ENCODE measurements at regions not wholly inside any gene's neighbourhood (a gene's known extent, or its start where the extent isn't known, plus 50 kb on each side); places are given as distances from the start of the nearest gene placed in this dataset.
"Not testable (repeated sequence)": the region's sequence is repeated elsewhere in the genome, so short reads cannot be mapped to it uniquely, and the experiment has no call there.

DNA sequence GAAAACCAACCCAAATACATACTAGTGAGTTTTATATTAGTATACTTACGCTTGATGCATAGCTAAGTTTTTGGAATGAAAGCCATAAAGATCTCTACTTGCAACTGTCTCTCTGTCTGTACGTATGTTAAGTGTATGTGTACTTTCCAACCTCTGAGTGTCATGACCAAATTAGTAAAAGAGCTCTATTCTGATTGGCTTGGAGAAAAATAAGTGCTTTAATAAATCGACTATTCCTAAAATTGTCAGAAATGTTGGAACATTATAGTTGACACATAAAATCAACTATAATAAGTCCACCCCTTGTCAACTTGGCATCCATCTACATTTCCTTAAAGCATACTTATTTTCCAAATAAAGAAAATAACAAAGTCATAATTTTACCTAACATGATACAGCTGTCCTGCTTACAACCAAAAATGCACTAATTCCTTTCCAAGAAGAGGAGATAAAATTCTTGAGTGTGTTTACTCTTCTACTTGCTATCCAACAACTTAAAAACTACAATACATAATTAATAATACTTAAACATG is 507.4 kb upstream of the ATP2B1 start:
- no peaks in the 10 kb centered on the region for H3K79me2 ChIP-seq (ENCODE audit: control insufficient read depth, insufficient read depth, low read length)
- H4K5ac ChIP-seq (ENCODE audit: low read length): no peak overlapping the region
- H3K23ac ChIP-seq (ENCODE audit: low read length): no peak overlapping the region
- H3K9ac ChIP-seq (ENCODE audit: low read length): no peak overlapping the region
- no CpG with 5 or more reads among the region's 3 CpGs for WGBS (ENCODE audit: extremely low coverage, insufficient coverage, low lambda C conversion rate)
- no peak overlapping the region for H4K8ac ChIP-seq (ENCODE audit: low read depth, low read length)
- no peak overlapping the region for H3K4ac ChIP-seq (ENCODE audit: low read depth, low read length)
- H3K4me3 ChIP-seq (ENCODE audit: low read length): no peak overlapping the region
- H3K56ac ChIP-seq (ENCODE audit: low read length): no peak overlapping the region
- H2BK5ac ChIP-seq (ENCODE audit: low read length): no peak overlapping the region
- H3K4me2 ChIP-seq (ENCODE audit: low read length): no peak overlapping the region
- no peak overlapping the region for H2BK120ac ChIP-seq (ENCODE audit: low read depth, low read length)
- no peak overlapping the region for H3K27ac ChIP-seq (ENCODE audit: low read depth, low read length)
- no peak overlapping the region for H2AK5ac ChIP-seq (ENCODE audit: low read length)
- no peaks in the 10 kb centered on the region for H3K4me1 ChIP-seq (ENCODE audit: control insufficient read depth, low read depth, low read length)
- H3K18ac ChIP-seq (ENCODE audit: low read length): no peak overlapping the region
- H3K79me1 ChIP-seq (ENCODE audit: low read length): no peaks in the 10 kb centered on the region
- no peak for DNase-seq
- H3K27me3 ChIP-seq (ENCODE audit: insufficient read depth, low read length, poor library complexity): no peaks in the 10 kb centered on the region
- no peaks in the 10 kb centered on the region for H3K36me3 ChIP-seq (ENCODE audit: control insufficient read depth, insufficient read depth, low read length)
- no peak overlapping the region for H2BK15ac ChIP-seq (replicated peaks; ENCODE audit: low read depth)

- no peaks in the 10 kb centered on the region for H3K79me1 ChIP-seq (ENCODE audit: low read length)
- H3K4ac ChIP-seq (ENCODE audit: low read depth, low read length): no peak overlapping the region
- H3K27ac ChIP-seq (ENCODE audit: low read depth, low read length): no peak overlapping the region
- no peaks in the 10 kb centered on the region for H3K36me3 ChIP-seq (ENCODE audit: control insufficient read depth, insufficient read depth, low read length)
- no peak overlapping the region for H2BK5ac ChIP-seq (ENCODE audit: low read length)
- H2AK5ac ChIP-seq (ENCODE audit: low read length): no peak overlapping the region
- H3K9ac ChIP-seq (ENCODE audit: low read length): no peak overlapping the region
- H2BK15ac ChIP-seq (replicated peaks; ENCODE audit: low read depth): no peak overlapping the region
- no peak overlapping the region for H3K23ac ChIP-seq (ENCODE audit: low read length)
- DNase-seq: no peak
- H4K5ac ChIP-seq (ENCODE audit: low read length): no peak overlapping the region
- H3K4me3 ChIP-seq (ENCODE audit: low read length): no peak overlapping the region
- H2BK120ac ChIP-seq (ENCODE audit: low read depth, low read length): no peak overlapping the region
- H4K8ac ChIP-seq (ENCODE audit: low read depth, low read length): no peak overlapping the region
- WGBS (ENCODE audit: extremely low coverage, insufficient coverage, low lambda C conversion rate): no CpG with 5 or more reads among the region's 1 CpG
- no peaks in the 10 kb centered on the region for H3K79me2 ChIP-seq (ENCODE audit: control insufficient read depth, insufficient read depth, low read length)
- H3K27me3 ChIP-seq (ENCODE audit: insufficient read depth, low read length, poor library complexity): no peaks in the 10 kb centered on the region
- no peaks in the 10 kb centered on the region for H3K4me1 ChIP-seq (ENCODE audit: control insufficient read depth, low read depth, low read length)
- H3K4me2 ChIP-seq (ENCODE audit: low read length): no peak overlapping the region
- no peak overlapping the region for H3K56ac ChIP-seq (ENCODE audit: low read length)
- no peak overlapping the region for H3K18ac ChIP-seq (ENCODE audit: low read length)
Observed at GRCh38 chr12:90211017-90211416, 502.4 kb upstream of the ATP2B1 start.

DNA sequence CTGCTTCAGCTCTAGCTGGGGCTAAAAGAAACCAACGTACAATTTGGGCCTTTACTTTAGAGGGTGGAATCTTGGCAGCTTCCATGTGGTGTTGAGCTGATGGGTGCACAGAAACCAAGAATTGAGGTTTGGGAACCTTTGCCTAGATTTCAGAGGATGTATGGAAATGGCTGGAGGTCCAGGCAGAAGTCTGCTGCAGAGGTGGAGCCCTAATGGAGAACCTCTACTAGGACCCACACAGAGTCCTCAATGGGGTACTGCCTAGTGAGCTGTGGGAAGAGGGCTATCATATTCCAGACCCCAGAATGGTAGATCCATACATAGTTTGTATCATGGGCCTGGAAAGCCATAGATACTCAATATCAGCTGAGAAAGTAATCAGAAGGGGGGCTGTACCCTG is 500.4 kb upstream of the ATP2B1 start:
- no peaks in the 10 kb centered on the region for H3K79me1 ChIP-seq (ENCODE audit: low read length)
- H3K23ac ChIP-seq (ENCODE audit: low read length): no peak overlapping the region
- no peak overlapping the region for H4K5ac ChIP-seq (ENCODE audit: low read length)
- no peaks in the 10 kb centered on the region for H3K4me1 ChIP-seq (ENCODE audit: control insufficient read depth, low read depth, low read length)
- H3K79me2 ChIP-seq (ENCODE audit: control insufficient read depth, insufficient read depth, low read length): no peaks in the 10 kb centered on the region
- no peak overlapping the region for H2AK5ac ChIP-seq (ENCODE audit: low read length)
- no peak overlapping the region for H2BK15ac ChIP-seq (replicated peaks; ENCODE audit: low read depth)
- H2BK120ac ChIP-seq (ENCODE audit: low read depth, low read length): no peak overlapping the region
- no peak overlapping the region for H3K27ac ChIP-seq (ENCODE audit: low read depth, low read length)
- no peak overlapping the region for H2BK5ac ChIP-seq (ENCODE audit: low read length)
- no peak overlapping the region for H4K8ac ChIP-seq (ENCODE audit: low read depth, low read length)
- no peak overlapping the region for H3K56ac ChIP-seq (ENCODE audit: low read length)
- no peak overlapping the region for H3K4ac ChIP-seq (ENCODE audit: low read depth, low read length)
- WGBS (ENCODE audit: extremely low coverage, insufficient coverage, low lambda C conversion rate): no CpG with 5 or more reads among the region's 1 CpG
- H3K9ac ChIP-seq (ENCODE audit: low read length): no peak overlapping the region
- no peak overlapping the region for H3K18ac ChIP-seq (ENCODE audit: low read length)
- H3K27me3 ChIP-seq (ENCODE audit: insufficient read depth, low read length, poor library complexity): no peaks in the 10 kb centered on the region
- H3K4me2 ChIP-seq (ENCODE audit: low read length): no peak overlapping the region
- no peak for DNase-seq
- no peak overlapping the region for H3K4me3 ChIP-seq (ENCODE audit: low read length)
- H3K36me3 ChIP-seq (ENCODE audit: control insufficient read depth, insufficient read depth, low read length): no peaks in the 10 kb centered on the region

- H3K23ac ChIP-seq (ENCODE audit: low read length); H2AK5ac ChIP-seq (ENCODE audit: low read length); H3K79me2 ChIP-seq (ENCODE audit: control insufficient read depth, insufficient read depth, low read length); H3K36me3 ChIP-seq (ENCODE audit: control insufficient read depth, insufficient read depth, low read length); H2BK5ac ChIP-seq (ENCODE audit: low read length); DNase-seq; H2BK120ac ChIP-seq (ENCODE audit: low read depth, low read length); H3K27ac ChIP-seq (ENCODE audit: low read depth, low read length); H3K4me3 ChIP-seq (ENCODE audit: low read length); H3K56ac ChIP-seq (ENCODE audit: low read length); H4K5ac ChIP-seq (ENCODE audit: low read length); H3K9ac ChIP-seq (ENCODE audit: low read length); H3K4me2 ChIP-seq (ENCODE audit: low read length); H3K18ac ChIP-seq (ENCODE audit: low read length); H4K8ac ChIP-seq (ENCODE audit: low read depth, low read length); H3K79me1 ChIP-seq (ENCODE audit: low read length); H3K4me1 ChIP-seq (ENCODE audit: control insufficient read depth, low read depth, low read length); H2BK15ac ChIP-seq (replicated peaks; ENCODE audit: low read depth); H3K27me3 ChIP-seq (ENCODE audit: insufficient read depth, low read length, poor library complexity); H3K4ac ChIP-seq (ENCODE audit: low read depth, low read length): not testable (repeated sequence)
Observed at GRCh38 chr12:90208379-90208778, 499.7 kb upstream of the ATP2B1 start.

DNA sequence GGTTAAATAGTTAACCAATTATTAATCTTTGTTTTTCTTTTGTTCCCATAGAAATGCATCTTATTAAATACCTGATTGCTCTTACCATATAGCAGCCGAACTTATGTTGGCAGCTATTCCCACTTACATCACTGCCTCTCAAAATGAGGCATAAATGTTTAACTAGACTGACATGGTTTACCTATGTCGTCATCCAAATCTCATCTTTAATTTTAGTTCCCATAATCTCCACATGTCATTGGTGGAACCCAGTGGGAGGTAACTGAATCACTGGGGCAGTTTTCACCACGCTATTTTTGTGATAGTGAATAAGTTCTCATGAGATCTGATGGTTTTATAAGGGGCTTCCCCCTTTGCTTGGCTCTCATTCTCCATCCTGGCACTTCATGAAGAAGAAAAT is 499.2 kb upstream of the ATP2B1 start:
- H3K18ac ChIP-seq (ENCODE audit: low read length): no peak overlapping the region
- no peak overlapping the region for H3K27ac ChIP-seq (ENCODE audit: low read depth, low read length)
- H3K23ac ChIP-seq (ENCODE audit: low read length): no peak overlapping the region
- no peak for DNase-seq
- H2BK120ac ChIP-seq (ENCODE audit: low read depth, low read length): no peak overlapping the region
- H4K5ac ChIP-seq (ENCODE audit: low read length): no peak overlapping the region
- no peak overlapping the region for H3K4me3 ChIP-seq (ENCODE audit: low read length)
- H3K4ac ChIP-seq (ENCODE audit: low read depth, low read length): no peak overlapping the region
- H2BK15ac ChIP-seq (replicated peaks; ENCODE audit: low read depth): no peak overlapping the region
- WGBS (ENCODE audit: extremely low coverage, insufficient coverage, low lambda C conversion rate): no CpG with 5 or more reads among the region's 3 CpGs
- no peaks in the 10 kb centered on the region for H3K79me1 ChIP-seq (ENCODE audit: low read length)
- no peak overlapping the region for H3K9ac ChIP-seq (ENCODE audit: low read length)
- no peaks in the 10 kb centered on the region for H3K27me3 ChIP-seq (ENCODE audit: insufficient read depth, low read length, poor library complexity)
- no peak overlapping the region for H3K56ac ChIP-seq (ENCODE audit: low read length)
- no peak overlapping the region for H3K4me2 ChIP-seq (ENCODE audit: low read length)
- no peaks in the 10 kb centered on the region for H3K79me2 ChIP-seq (ENCODE audit: control insufficient read depth, insufficient read depth, low read length)
- no peak overlapping the region for H2BK5ac ChIP-seq (ENCODE audit: low read length)
- H2AK5ac ChIP-seq (ENCODE audit: low read length): no peak overlapping the region
- H3K36me3 ChIP-seq (ENCODE audit: control insufficient read depth, insufficient read depth, low read length): no peaks in the 10 kb centered on the region
- H4K8ac ChIP-seq (ENCODE audit: low read depth, low read length): no peak overlapping the region
- no peaks in the 10 kb centered on the region for H3K4me1 ChIP-seq (ENCODE audit: control insufficient read depth, low read depth, low read length)

DNA sequence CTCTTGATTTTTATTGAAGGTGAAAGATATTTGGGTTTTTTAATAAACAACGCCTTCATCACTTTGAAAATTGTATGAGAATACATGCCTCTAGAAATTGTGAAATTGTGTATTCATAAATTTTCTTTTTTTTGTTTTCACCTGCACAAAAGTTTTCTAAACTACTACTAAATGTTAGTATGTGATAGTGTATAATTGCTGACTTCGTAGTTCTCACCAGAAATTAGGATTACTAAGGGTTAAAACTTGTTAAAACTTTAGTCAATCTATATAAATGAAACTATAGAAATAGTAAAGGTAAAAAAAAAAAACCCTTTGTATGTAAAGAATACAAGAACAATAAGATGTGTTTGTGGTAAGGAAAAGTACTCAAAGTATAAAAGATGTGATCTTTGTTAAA is 496.5 kb upstream of the ATP2B1 start:
- Histone ChIP-seq H2AK5ac (ENCODE audit: low read length) (no peak overlapping the region), H3K36me3 (ENCODE audit: control insufficient read depth, insufficient read depth, low read length) (no peaks in the 10 kb centered on the region), H4K8ac (ENCODE audit: low read depth, low read length) (no peak overlapping the region), H3K4me1 (ENCODE audit: control insufficient read depth, low read depth, low read length) (no peaks in the 10 kb centered on the region), H3K23ac (ENCODE audit: low read length) (no peak overlapping the region), H3K79me2 (ENCODE audit: control insufficient read depth, insufficient read depth, low read length) (no peaks in the 10 kb centered on the region), H2BK5ac (ENCODE audit: low read length) (no peak overlapping the region), H3K18ac (ENCODE audit: low read length) (no peak overlapping the region), H2BK15ac (replicated peaks; ENCODE audit: low read depth) (no peak overlapping the region), H3K4ac (ENCODE audit: low read depth, low read length) (no peak overlapping the region), H3K27ac (ENCODE audit: low read depth, low read length) (no peak overlapping the region), H3K27me3 (ENCODE audit: insufficient read depth, low read length, poor library complexity) (no peaks in the 10 kb centered on the region), H3K56ac (ENCODE audit: low read length) (no peak overlapping the region), H3K4me3 (ENCODE audit: low read length) (no peak overlapping the region), H3K4me2 (ENCODE audit: low read length) (no peak overlapping the region), H2BK120ac (ENCODE audit: low read depth, low read length) (no peak overlapping the region), H4K5ac (ENCODE audit: low read length) (no peak overlapping the region), H3K9ac (ENCODE audit: low read length) (no peak overlapping the region), H3K79me1 (ENCODE audit: low read length) (no peaks in the 10 kb centered on the region)
- WGBS (ENCODE audit: extremely low coverage, insufficient coverage, low lambda C conversion rate): no CpG with 5 or more reads among the region's 2 CpGs
- DNase-seq: no peak

Measured in mesendoderm (in vitro differentiated cells).